HepG2 (cell line): ENCODE measurements at regions not wholly inside any gene's neighbourhood (a gene's known extent, or its start where the extent isn't known, plus 50 kb on each side); places are given as distances from the start of the nearest gene placed in this dataset.

Experiments used
- ATAC-seq: fragments of 200-7000 bp; cut with Tn5 transposase; 3 replicates; pipeline ENCODE4 v1.9.1; 2020; ENCODE audit warnings: mild to moderate bottlenecking, moderate library complexity
- BruUV-seq: library from RNA; stranded (reverse); fragments of 400-500 nt; replicated peaks from 2 replicates; lab custom pipeline; 2021; lab: Mats Ljungman, UMichigan
- CTCF ChIA-PET: fragments of 300-600 bp; formaldehyde crosslinking; extraction: SDS; loops from one replicate; lab custom pipeline; 2021; ENCODE audit warnings: low total read pairs, inconsistent platforms, low intra/inter-chr PET ratio; lab: Yijun Ruan, JAX
- POLR2A ChIA-PET: fragments of 350-600 bp; sonication (Branson Sonifier 250); formaldehyde crosslinking; loops from one replicate; lab custom pipeline; 2020; ENCODE audit warnings: antibody characterized with exemption, inconsistent platforms; lab: Yijun Ruan, JAX
- DNase-seq: peaks from one replicate; pipeline ENCODE4 v3.0.0-alpha.2; 2015; ENCODE audit warnings: low spot score
- FAIRE-seq: peaks from 3 replicates; lab custom pipeline; 2011; peaks lifted over from hg19 to GRCh38; lab: Jason Lieb, UNC
- H2AFZ ChIP-seq: one replicate; pipeline ENCODE4 v1.6.1; 2011; ENCODE audit warnings: low read length, inconsistent platforms
- H3K27ac ChIP-seq: fragments of 300-600 bp; 3 replicates; pipeline ENCODE4 v1.8.0; 2011; ENCODE audit warnings: mixed run types, mild to moderate bottlenecking, mixed read lengths, low read length, inconsistent platforms; ENCODE audit not compliant: insufficient read depth; ENCODE audit errors: extremely low read length
- H3K27me3 ChIP-seq, 2 experiments: fragments of 200-600 bp in 1 of 2; 2 replicates in 1 of 2; 3 replicates in 1 of 2; pipeline versions ENCODE4 v1.6.0 to v1.8.0; 2011; ENCODE audit warnings: low read length in 2 of 2, mild to moderate bottlenecking in 2 of 2, moderate library complexity in 2 of 2, inconsistent platforms in 1 of 2; ENCODE audit not compliant: insufficient read depth in 2 of 2, control insufficient read depth in 1 of 2
- H3K36me3 ChIP-seq, 2 experiments: fragments of 200-600 bp in 1 of 2; replicated peaks in 1 of 2; 2 replicates in 1 of 2; 3 replicates in 1 of 2; pipeline versions ENCODE4 v1.5.1 to v1.8.0; 2011; ENCODE audit warnings: low read length in 2 of 2, inconsistent platforms in 1 of 2; ENCODE audit not compliant: insufficient read depth in 2 of 2, control insufficient read depth in 1 of 2
- H3K4me1 ChIP-seq: 2 replicates; pipeline ENCODE4 v1.5.1; 2012; ENCODE audit warnings: low read length, inconsistent platforms; ENCODE audit not compliant: insufficient read depth
- H3K4me2 ChIP-seq: 2 replicates; pipeline ENCODE4 v1.6.0; 2011; ENCODE audit warnings: low read depth, low read length, inconsistent platforms
- H3K4me3 ChIP-seq, 3 experiments: fragments of 200-600 bp in 1 of 3; sonication (generic), shearing (Covaris generic) in 1 of 3; replicated peaks in 1 of 3; 2 replicates each; pipeline ENCODE4 v1.5.1; 2011 to 2016; ENCODE audit warnings: low read length in 3 of 3, inconsistent platforms in 2 of 3, low read depth in 2 of 3, mild to moderate bottlenecking in 2 of 3, control low read depth in 1 of 3, mixed read lengths in 1 of 3; ENCODE audit not compliant: insufficient read depth in 1 of 3
- H3K79me2 ChIP-seq: one replicate; pipeline ENCODE4 v1.6.1; 2011; ENCODE audit warnings: low read length, inconsistent platforms; ENCODE audit not compliant: insufficient read depth
- H3K9ac ChIP-seq: 2 replicates; pipeline ENCODE4 v1.6.0; 2011; ENCODE audit warnings: mild to moderate bottlenecking, low read depth, low read length, inconsistent platforms; ENCODE audit not compliant: insufficient read depth
- H3K9me3 ChIP-seq: 2 replicates; pipeline ENCODE4 v1.5.1; 2012; ENCODE audit warnings: mild to moderate bottlenecking, low read length
- H4K20me1 ChIP-seq: 2 replicates; pipeline ENCODE4 v1.6.0; 2011; ENCODE audit warnings: inconsistent platforms, mild to moderate bottlenecking, low read length, moderate library complexity; ENCODE audit not compliant: insufficient read depth
- ATF7 ChIP-seq, 2 experiments: fragments of 450-650 bp in 1 of 2; sonication (generic) in 1 of 2; formaldehyde crosslinking in 1 of 2; IDR thresholded peaks; 2 replicates each; pipeline versions ENCODE4 v1.4.0 to v1.6.1; 2016 to 2020; ENCODE audit warnings: antibody characterized with exemption in 1 of 2, mild to moderate bottlenecking in 1 of 2, missing genetic modification reagents in 1 of 2
- DNMT3B ChIP-seq: conservative IDR thresholded peaks from 2 replicates; pipeline ENCODE4 v1.6.1; 2016; ENCODE audit warnings: missing biosample characterization, control low read depth
- HNRNPLL ChIP-seq: fragments of 200-400 bp; formaldehyde crosslinking; IDR thresholded peaks from 2 replicates; pipeline ENCODE4 v1.6.1; 2017; ENCODE audit warnings: mild to moderate bottlenecking, low read depth, low read length; ENCODE audit not compliant: poor library complexity, severe bottlenecking
- JUND ChIP-seq: sonication (generic); formaldehyde crosslinking; IDR thresholded peaks from 2 replicates; pipeline ENCODE4 v1.8.0; 2022; ENCODE audit warnings: mild to moderate bottlenecking, missing genetic modification reagents
- KAT2B ChIP-seq: fragments of 150-350 bp; IDR thresholded peaks from 2 replicates; pipeline ENCODE4 v1.6.1; 2014; ENCODE audit warnings: low read depth, low read length, borderline replicate concordance
- MLXIP ChIP-seq: sonication (generic); formaldehyde crosslinking; IDR thresholded peaks from 2 replicates; pipeline ENCODE4 v1.9.0; 2021; ENCODE audit warnings: missing genetic modification reagents, borderline replicate concordance
- ZFP1 ChIP-seq: IDR thresholded peaks from 2 replicates; pipeline ENCODE4 v1.6.1; 2016
- ZNF512B ChIP-seq: sonication (generic); formaldehyde crosslinking; IDR thresholded peaks from 2 replicates; pipeline ENCODE4 v1.5.1; 2020; ENCODE audit warnings: missing genetic modification reagents, mild to moderate bottlenecking, borderline replicate concordance
- WGBS: methylation state at CpG from one replicate; pipeline ENCODE4 v1.1.6; 2017; ENCODE audit warnings: low lambda C conversion rate; 5-methylcytosine and 5-hydroxymethylcytosine counted together
- in situ Hi-C: cut with HindIII; loops from 2 replicates; pipeline ENCODE4 v1.10.0; 2017; ENCODE audit warnings: low pct_unique_long_range_greater_than_20kb; ENCODE audit not compliant: extremely low pct_ligation_motif_present
- intact Hi-C: fragments of 100-400 bp; cut with micrococcal nuclease; formaldehyde crosslinking; loops from one replicate; pipeline ENCODE4 v1.10.0; 2022; ENCODE audit not compliant: unreplicated experiment
- TF ChIP-seq, protein P1 (sequence below): sonication (generic); formaldehyde crosslinking; IDR thresholded peaks from 2 replicates; pipeline ENCODE4 v1.8.0; 2022; ENCODE audit warnings: missing genetic modification reagents, mild to moderate bottlenecking, moderate library complexity, borderline replicate concordance

GRCh38 chr3:17990390-17990789 lies 248.0 kb upstream of the TBC1D5 start:
- in situ Hi-C loops (no loop called here), intact Hi-C loops (no loop called here)
- Histone ChIP-seq H4K20me1 (no peaks in the 10 kb centered on the region), H2AFZ (no peak overlapping the region), H3K9me3 (no peaks in the 10 kb centered on the region), H3K27ac (no peak overlapping the region), H3K4me3 (no peak overlapping the region), H3K36me3 (no peaks in the 10 kb centered on the region), H3K27me3 (no peaks in the 10 kb centered on the region), H3K9ac (no peak overlapping the region), H3K79me2 (no peaks in the 10 kb centered on the region), H3K4me1 (no peaks in the 10 kb centered on the region), H3K4me2 (no peak overlapping the region)
- no peak for TF ChIP-seq HNRNPLL
- TF ChIP-seq, protein P1, sequence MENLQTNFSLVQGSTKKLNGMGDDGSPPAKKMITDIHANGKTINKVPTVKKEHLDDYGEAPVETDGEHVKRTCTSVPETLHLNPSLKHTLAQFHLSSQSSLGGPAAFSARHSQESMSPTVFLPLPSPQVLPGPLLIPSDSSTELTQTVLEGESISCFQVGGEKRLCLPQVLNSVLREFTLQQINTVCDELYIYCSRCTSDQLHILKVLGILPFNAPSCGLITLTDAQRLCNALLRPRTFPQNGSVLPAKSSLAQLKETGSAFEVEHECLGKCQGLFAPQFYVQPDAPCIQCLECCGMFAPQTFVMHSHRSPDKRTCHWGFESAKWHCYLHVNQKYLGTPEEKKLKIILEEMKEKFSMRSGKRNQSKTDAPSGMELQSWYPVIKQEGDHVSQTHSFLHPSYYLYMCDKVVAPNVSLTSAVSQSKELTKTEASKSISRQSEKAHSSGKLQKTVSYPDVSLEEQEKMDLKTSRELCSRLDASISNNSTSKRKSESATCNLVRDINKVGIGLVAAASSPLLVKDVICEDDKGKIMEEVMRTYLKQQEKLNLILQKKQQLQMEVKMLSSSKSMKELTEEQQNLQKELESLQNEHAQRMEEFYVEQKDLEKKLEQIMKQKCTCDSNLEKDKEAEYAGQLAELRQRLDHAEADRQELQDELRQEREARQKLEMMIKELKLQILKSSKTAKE (CRISPR knock-in tag): no peak
- FAIRE-seq: no peak
- no TSS peak for BruUV-seq
- no peak for DNase-seq
- CTCF ChIA-PET: no interaction called here
- POLR2A ChIA-PET: no interaction called here
- no peak for ATAC-seq
- whole genome bisulfite sequencing: 0% methylated on average over 1 of the region's 1 CpG

DNA sequence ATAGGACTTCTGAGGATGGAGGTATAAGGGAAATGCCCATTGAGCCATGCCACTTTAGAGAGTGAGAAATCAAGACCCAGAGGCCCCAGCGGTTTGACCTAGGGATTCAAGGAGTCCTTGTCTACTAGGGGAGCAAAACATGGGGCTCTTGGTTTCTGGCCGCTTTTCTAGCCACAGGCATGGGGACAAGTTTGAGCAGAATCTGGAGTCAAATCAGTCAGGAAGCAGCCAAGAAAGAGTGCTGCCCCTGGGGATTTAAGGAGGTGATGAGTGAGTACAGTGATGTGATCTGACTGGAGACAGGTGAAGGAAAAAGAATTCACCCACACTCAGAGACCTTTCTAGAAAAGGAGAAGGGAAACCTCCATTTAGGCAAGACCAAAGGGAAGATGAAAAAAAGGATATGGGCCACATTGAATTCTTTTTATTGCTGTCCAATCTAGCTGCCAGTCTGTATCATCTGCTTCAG lies 244.0 kb upstream of the TBC1D5 start:
- DNase-seq (no peak), ATAC-seq (no peak), FAIRE-seq (no peak)
- intact Hi-C loops (no loop called here), in situ Hi-C loops (no loop called here)
- Histone ChIP-seq H3K4me3 (no peak overlapping the region), H2AFZ (no peak overlapping the region), H3K36me3 (no peaks in the 10 kb centered on the region), H3K9ac (no peak overlapping the region), H3K27me3 (peaks cover 0 to 9% of the 10 kb centered on the region in 2 experiments; a peak in 1 of 5 replicates), H3K4me1 (no peaks in the 10 kb centered on the region), H3K9me3 (no peaks in the 10 kb centered on the region), H3K27ac (no peak overlapping the region), H4K20me1 (no peaks in the 10 kb centered on the region), H3K79me2 (no peaks in the 10 kb centered on the region), H3K4me2 (no peak overlapping the region)
- BruUV-seq: no TSS peak
- ChIA-PET CTCF (no interaction called here), POLR2A (no interaction called here)
- 0% methylated on average over 2 of the region's 2 CpGs for whole genome bisulfite sequencing
- TF ChIP-seq ZFP1 (CRISPR knock-in tag): no peak
- TF ChIP-seq DNMT3B (CRISPR knock-in tag): no peak
- TF ChIP-seq MLXIP: no peak
- no peak for TF ChIP-seq KAT2B
- no peak for TF ChIP-seq JUND (CRISPR knock-in tag)
- TF ChIP-seq ZNF512B: no peak
- no peak for TF ChIP-seq ATF7 (IDR thresholded peaks at IDR 0.05)
- no peak for TF ChIP-seq ATF7 (CRISPR knock-in tag; IDR thresholded peaks at IDR 0.05)
